ENCODE measurements at regions not wholly inside any gene's neighbourhood (a gene's known extent, or its start where the extent isn't known, plus 50 kb on each side); places are given as distances from the start of the nearest gene placed in this dataset.
A peak's percentile ranks its signal among the peaks of the same experiment; 100 is the strongest.

GRCh38 chr12:30569426-30569825 is 126.2 kb downstream of the IPO8 start:
- Histone ChIP-seq H4K20me1 (ENCODE audit: insufficient read depth, poor library complexity, severe bottlenecking) (no peaks in the 10 kb centered on the region), H3K4me3 (no peak overlapping the region), H3K9me3 (ENCODE audit: low read depth) (no peaks in the 10 kb centered on the region), H3K36me3 (replicated peaks; ENCODE audit: insufficient read depth, low read depth) (no peaks in the 10 kb centered on the region), H3K27ac (no peak overlapping the region), H3K4me2 (no peak overlapping the region), H3K9me2 (replicated peaks; ENCODE audit: insufficient read depth) (no peaks in the 10 kb centered on the region), H2AFZ (no peak overlapping the region), H3K4me1 (ENCODE audit: insufficient read depth) (no peaks in the 10 kb centered on the region), H3K79me2 (no peaks in the 10 kb centered on the region), H3K27me3 (no peaks in the 10 kb centered on the region)
- TF ChIP-seq CTCF (IDR thresholded peaks at IDR 0.05; ENCODE audit: poor library complexity) (no peak), EZH2 (IDR thresholded peaks at IDR 0.05; ENCODE audit: borderline replicate concordance) (no peak), EZH2phosphoT487 (IDR thresholded peaks at IDR 0.05; ENCODE audit: low read depth, severe bottlenecking, unreplicated experiment) (no peak)
- DNase-seq (ENCODE audit: low spot score): no peak
- WGBS (ENCODE audit: low lambda C conversion rate, missing lambda C conversion rate): 67% methylated on average over 4 of the region's 4 CpGs

- Histone ChIP-seq H3K79me2 (no peaks in the 10 kb centered on the region), H3K36me3 (replicated peaks; ENCODE audit: insufficient read depth, low read depth) (no peaks in the 10 kb centered on the region), H4K20me1 (ENCODE audit: insufficient read depth, poor library complexity, severe bottlenecking) (no peaks in the 10 kb centered on the region), H2AFZ (no peak overlapping the region), H3K4me3 (no peak overlapping the region), H3K4me1 (ENCODE audit: insufficient read depth) (no peaks in the 10 kb centered on the region), H3K27me3 (no peaks in the 10 kb centered on the region), H3K9me2 (replicated peaks; ENCODE audit: insufficient read depth) (no peaks in the 10 kb centered on the region), H3K27ac (no peak overlapping the region), H3K9me3 (ENCODE audit: low read depth) (no peaks in the 10 kb centered on the region), H3K4me2 (no peak overlapping the region)
- no peak for DNase-seq (ENCODE audit: low spot score)
- TF ChIP-seq CTCF (IDR thresholded peaks at IDR 0.05; ENCODE audit: poor library complexity) (no peak), EZH2phosphoT487 (IDR thresholded peaks at IDR 0.05; ENCODE audit: low read depth, severe bottlenecking, unreplicated experiment) (no peak), EZH2 (IDR thresholded peaks at IDR 0.05; ENCODE audit: borderline replicate concordance) (no peak)
Measured at GRCh38 chr12:30568453-30568852, 127.2 kb downstream of the IPO8 start.

- Histone ChIP-seq H3K79me2 (no peaks in the 10 kb centered on the region), H3K4me3 (no peak overlapping the region), H4K20me1 (ENCODE audit: insufficient read depth, poor library complexity, severe bottlenecking) (no peaks in the 10 kb centered on the region), H3K4me2 (no peak overlapping the region), H3K9me3 (ENCODE audit: low read depth) (no peaks in the 10 kb centered on the region), H3K36me3 (replicated peaks; ENCODE audit: insufficient read depth, low read depth) (no peaks in the 10 kb centered on the region), H3K4me1 (ENCODE audit: insufficient read depth) (no peaks in the 10 kb centered on the region), H3K27ac (peak overlapping the region; percentile 27), H3K9me2 (replicated peaks; ENCODE audit: insufficient read depth) (no peaks in the 10 kb centered on the region), H2AFZ (no peak overlapping the region), H3K27me3 (no peaks in the 10 kb centered on the region)
- no peak for TF ChIP-seq EZH2 (IDR thresholded peaks at IDR 0.05; ENCODE audit: borderline replicate concordance)
- TF ChIP-seq CTCF (IDR thresholded peaks at IDR 0.05; ENCODE audit: poor library complexity): no peak
- TF ChIP-seq EZH2phosphoT487 (IDR thresholded peaks at IDR 0.05; ENCODE audit: low read depth, severe bottlenecking, unreplicated experiment): no peak
- DNase-seq (ENCODE audit: low spot score): no peak
- WGBS (ENCODE audit: low lambda C conversion rate, missing lambda C conversion rate): 79% methylated on average over 1 of the region's 1 CpG
Measured at GRCh38 chr12:30567082-30567481, 128.6 kb downstream of the IPO8 start.

GRCh38 chr12:30564394-30564793 is 131.3 kb downstream of the IPO8 start:
- H3K4me2 ChIP-seq: no peak overlapping the region
- H3K9me2 ChIP-seq (replicated peaks; ENCODE audit: insufficient read depth): no peaks in the 10 kb centered on the region
- no peak overlapping the region for H3K4me3 ChIP-seq
- H3K36me3 ChIP-seq (replicated peaks; ENCODE audit: insufficient read depth, low read depth): no peaks in the 10 kb centered on the region
- H3K79me2 ChIP-seq: no peaks in the 10 kb centered on the region
- no peak for DNase-seq (ENCODE audit: low spot score)
- TF ChIP-seq EZH2 (IDR thresholded peaks at IDR 0.05; ENCODE audit: borderline replicate concordance) (no peak), CTCF (IDR thresholded peaks at IDR 0.05; ENCODE audit: poor library complexity) (no peak), EZH2phosphoT487 (IDR thresholded peaks at IDR 0.05; ENCODE audit: low read depth, severe bottlenecking, unreplicated experiment) (no peak)
- H4K20me1 ChIP-seq (ENCODE audit: insufficient read depth, poor library complexity, severe bottlenecking): no peaks in the 10 kb centered on the region
- no peaks in the 10 kb centered on the region for H3K9me3 ChIP-seq (ENCODE audit: low read depth)
- H2AFZ ChIP-seq: no peak overlapping the region
- H3K4me1 ChIP-seq (ENCODE audit: insufficient read depth): no peaks in the 10 kb centered on the region
- no peak overlapping the region for H3K27ac ChIP-seq
- H3K27me3 ChIP-seq: no peaks in the 10 kb centered on the region
- WGBS (ENCODE audit: low lambda C conversion rate, missing lambda C conversion rate): 56% methylated on average over 2 of the region's 2 CpGs
